HEK293T (cell line): ENCODE measurements at regions not wholly inside any gene's neighbourhood (a gene's known extent, or its start where the extent isn't known, plus 50 kb on each side); places are given as distances from the start of the nearest gene placed in this dataset.

ENCODE experiments used
- BHLHE40 ChIP-seq: fragments of 450-650 bp; IDR thresholded peaks from 2 replicates; pipeline ENCODE4 v1.6.1; 2016; ENCODE audit warnings: mild to moderate bottlenecking, moderate library complexity, borderline replicate concordance
- FOXA1 ChIP-seq: fragments of 450-650 bp; IDR thresholded peaks from 2 replicates; pipeline ENCODE4 v1.6.1; 2016; ENCODE audit warnings: mild to moderate bottlenecking
- FOXM1 ChIP-seq: fragments of 450-650 bp; IDR thresholded peaks from 2 replicates; pipeline ENCODE4 v1.6.1; 2017; ENCODE audit warnings: mild to moderate bottlenecking, borderline replicate concordance
- L3MBTL2 ChIP-seq: fragments of 450-650 bp; conservative IDR thresholded peaks from 2 replicates; pipeline ENCODE4 v1.6.1; 2016; ENCODE audit warnings: mild to moderate bottlenecking
- NFRKB ChIP-seq: fragments of 450-650 bp; IDR thresholded peaks from 2 replicates; pipeline ENCODE4 v1.6.1; 2016; ENCODE audit warnings: mild to moderate bottlenecking, moderate library complexity
- SUZ12 ChIP-seq: fragments of 450-650 bp; IDR thresholded peaks from 2 replicates; pipeline ENCODE4 v1.6.1; 2016; ENCODE audit warnings: mild to moderate bottlenecking

DNA sequence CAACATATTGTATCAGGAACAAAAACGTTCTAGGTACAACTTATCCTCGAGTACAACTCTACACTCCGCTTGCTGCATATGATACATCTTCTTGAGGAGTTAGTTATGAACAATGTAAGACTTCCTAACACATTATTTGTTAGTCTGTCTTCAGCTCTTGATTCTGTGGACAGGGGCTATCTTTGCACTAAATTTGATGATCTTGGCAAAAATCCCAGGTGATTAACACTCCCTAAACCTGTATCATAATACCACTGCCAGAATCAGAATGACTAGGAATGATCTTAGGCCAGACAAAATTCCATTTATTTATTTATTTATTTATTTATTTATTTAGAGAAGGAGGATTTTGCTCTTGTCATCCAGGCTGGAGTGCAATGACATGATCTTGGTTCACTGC lies 108.7 kb upstream of the AUTS2 start:
- TF ChIP-seq FOXM1 (no peak), L3MBTL2 (no peak), BHLHE40 (no peak), NFRKB (no peak), FOXA1 (no peak), SUZ12 (no peak)
